ENCODE measurements at regions not wholly inside any gene's neighbourhood (a gene's known extent, or its start where the extent isn't known, plus 50 kb on each side); places are given as distances from the start of the nearest gene placed in this dataset.

GRCh38 chr2:49255409-49255971 lies 101.2 kb upstream of the FSHR start:
- no peak for TF ChIP-seq POLR2AphosphoS5 (IDR thresholded peaks at IDR 0.05)
- no peak for TF ChIP-seq EP300 (IDR thresholded peaks at IDR 0.05)
- TF ChIP-seq CTCF (IDR thresholded peaks at IDR 0.05): no peak
